Right lung (tissue), 2 donors: ENCODE measurements at regions not wholly inside any gene's neighbourhood (a gene's known extent, or its start where the extent isn't known, plus 50 kb on each side); places are given as distances from the start of the nearest gene placed in this dataset.

Experiments used
- DNase-seq, 2 donors: peaks; one replicate each; pipeline ENCODE4 v3.0.0-alpha.2; 2013

GRCh38 chr10:7027913-7028808 lies 382.7 kb downstream of the SFMBT2 start:
- DNase-seq: no peak

DNA sequence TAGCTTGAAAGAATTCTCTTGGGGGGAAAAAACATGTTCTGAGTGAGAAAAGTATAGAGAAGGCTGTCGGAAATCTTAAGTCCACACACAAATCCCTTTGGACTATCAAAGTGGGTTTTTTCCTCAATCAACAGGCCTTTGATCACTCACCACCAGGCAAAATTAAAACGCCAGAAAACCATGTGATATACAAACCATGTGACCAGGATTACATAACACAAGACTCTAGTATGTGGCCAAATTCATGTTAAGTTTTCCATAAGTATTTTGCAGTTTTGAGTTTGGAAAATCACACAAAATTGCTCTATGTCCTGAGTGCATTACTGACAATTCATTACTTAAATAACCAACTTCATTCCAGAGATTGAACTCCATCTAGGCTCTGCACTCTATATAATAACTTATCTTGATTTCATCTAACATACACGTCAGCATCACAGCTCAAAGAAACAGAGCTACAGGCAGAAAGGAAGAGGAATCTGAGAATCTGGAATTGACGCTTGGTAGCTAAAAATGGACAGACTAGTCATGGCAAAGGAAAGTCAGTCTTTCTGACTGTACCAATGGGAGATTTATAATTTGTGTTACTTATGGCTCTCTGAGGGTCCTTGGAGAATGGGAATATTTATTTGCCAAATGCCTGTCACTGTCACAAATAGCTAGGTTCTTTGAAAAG lies 383.5 kb downstream of the SFMBT2 start:
- DNase-seq: no peak

GRCh38 chr10:7026818-7027217 lies 384.0 kb downstream of the SFMBT2 start:
- no peak for DNase-seq

GRCh38 chr10:7025296-7025695 lies 385.5 kb downstream of the SFMBT2 start:
- no peak for DNase-seq

DNA sequence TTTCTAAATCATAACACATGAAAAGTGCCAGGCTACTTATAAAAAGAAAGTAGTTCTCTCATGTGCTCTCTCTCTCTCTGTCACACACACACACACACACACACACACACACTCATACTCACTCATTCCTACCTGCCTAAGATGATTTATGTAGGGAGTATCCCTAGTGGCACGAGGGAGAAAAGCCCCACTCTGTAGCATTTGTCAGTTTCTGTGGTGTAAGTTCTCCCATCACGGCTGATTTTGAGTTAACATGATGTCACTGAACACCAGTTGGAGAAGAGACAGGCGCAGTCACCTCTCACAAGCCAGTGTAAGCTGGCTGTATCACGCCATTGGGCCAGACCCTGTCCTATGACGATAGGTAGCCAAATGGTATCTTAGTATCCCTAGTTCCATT lies 395.4 kb downstream of the SFMBT2 start:
- DNase-seq: no peak

GRCh38 chr10:7014721-7015120 lies 396.1 kb downstream of the SFMBT2 start:
- no peak for DNase-seq

- no peak for DNase-seq
Measured at GRCh38 chr10:7011994-7012393, 398.8 kb downstream of the SFMBT2 start.

DNA sequence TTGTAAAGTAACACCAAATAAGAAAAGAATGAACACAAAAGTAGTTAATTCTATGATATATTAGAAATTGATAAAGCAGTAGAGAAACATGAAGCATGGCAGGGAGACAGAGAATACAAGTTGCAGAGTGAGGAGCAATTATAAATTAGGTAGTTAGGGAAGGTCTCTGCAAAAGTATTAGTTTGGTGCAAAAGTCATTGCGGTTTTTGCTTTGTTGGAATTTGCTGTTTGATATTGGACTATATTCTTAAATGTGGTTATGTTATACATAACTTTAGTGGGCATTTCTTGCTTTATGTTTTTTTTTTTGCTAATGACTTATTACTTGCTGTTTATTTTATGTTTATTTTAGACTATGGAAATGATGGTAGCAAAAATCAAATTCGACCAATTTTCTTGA lies 402.2 kb downstream of the SFMBT2 start:
- no peak for DNase-seq

GRCh38 chr10:7007600-7008190 lies 403.1 kb downstream of the SFMBT2 start:
- DNase-seq: no peak

DNA sequence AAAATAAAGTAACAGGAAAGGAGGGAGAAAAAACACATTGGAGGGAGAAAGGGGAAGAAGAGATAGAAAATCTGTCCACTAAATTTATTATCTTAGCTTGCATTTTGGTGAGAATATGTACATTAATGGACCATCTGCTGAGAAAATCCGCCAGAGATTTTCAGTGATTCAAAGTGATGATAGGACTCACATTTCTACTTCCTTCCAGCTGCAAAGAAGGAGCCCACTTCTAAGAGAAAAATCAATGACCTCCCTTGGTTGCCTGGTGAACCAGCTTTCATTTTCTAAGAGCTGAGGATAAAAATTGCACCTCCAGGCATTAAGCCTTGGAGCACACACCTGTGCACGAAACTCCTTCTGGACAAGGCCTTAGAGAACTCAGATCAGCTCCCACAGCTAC lies 404.3 kb downstream of the SFMBT2 start:
- DNase-seq: no peak

DNA sequence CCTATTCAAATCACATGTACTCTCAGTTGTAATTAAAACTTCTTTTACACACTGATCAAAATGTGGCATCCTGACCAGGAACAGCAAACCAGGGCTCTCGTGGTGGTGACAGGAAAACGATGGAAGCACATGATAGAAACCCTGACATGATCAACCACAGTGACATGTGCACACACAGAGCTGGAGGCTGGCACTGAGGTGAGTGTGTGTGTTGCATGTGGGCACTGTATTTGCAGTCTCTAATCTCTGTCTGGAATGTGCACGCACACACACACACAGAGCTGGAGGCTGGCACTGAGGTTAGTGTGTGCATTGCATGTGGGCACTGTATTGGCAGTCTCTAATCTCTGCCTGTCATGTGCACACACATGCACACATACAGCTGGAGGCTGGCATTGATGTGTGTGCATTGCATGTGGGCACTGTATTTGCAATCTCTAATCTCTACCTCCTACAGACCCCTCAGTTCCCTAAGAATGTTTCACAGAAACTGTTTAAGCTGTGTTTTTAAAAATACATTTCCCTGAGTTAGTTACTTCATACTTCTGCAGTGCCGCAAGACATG lies 406.9 kb downstream of the SFMBT2 start:
- no peak for DNase-seq

DNA sequence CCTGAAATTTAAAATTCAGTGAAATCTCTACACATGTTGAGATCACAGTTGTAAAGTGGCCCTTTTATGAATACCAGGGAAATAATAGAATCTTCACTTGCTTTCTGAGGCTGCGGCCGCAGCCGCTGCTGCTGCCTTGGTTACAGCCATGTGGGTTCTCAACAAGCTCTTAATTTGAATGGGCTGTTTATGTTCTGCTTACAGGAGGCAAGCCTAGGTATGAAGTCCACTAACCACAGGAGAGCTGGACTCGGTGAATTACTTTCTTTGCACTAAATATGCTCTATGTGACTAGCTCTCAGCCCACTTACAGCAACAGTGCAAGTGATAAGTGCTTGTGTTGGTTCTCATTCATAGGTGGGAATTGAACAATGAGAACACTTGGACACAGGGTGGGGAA lies 410.8 kb downstream of the SFMBT2 start:
- DNase-seq: no peak

GRCh38 chr10:6999232-6999925 lies 411.5 kb downstream of the SFMBT2 start:
- no peak for DNase-seq

GRCh38 chr10:6997509-6997908 lies 413.3 kb downstream of the SFMBT2 start:
- no peak for DNase-seq

- DNase-seq: no peak
Measured at GRCh38 chr10:6996431-6996830, 414.4 kb downstream of the SFMBT2 start.

DNA sequence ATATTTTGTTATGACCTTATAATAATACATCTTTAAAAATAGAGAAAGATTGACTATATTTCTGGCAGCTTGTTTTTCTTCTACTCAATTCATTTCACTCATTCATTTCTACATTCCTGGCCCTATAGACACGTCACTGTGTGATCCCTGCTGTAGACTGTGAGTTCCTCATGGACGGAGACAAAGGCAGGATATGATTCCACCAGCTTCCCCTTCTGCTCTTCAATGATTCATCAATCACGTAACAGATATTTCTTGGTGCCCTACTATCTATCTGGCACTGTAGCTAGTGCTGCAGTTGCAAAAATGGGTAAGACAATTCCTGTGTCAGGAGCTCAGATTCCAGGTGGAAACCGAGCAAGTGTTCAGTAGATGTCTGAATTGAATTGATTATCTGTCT lies 415.0 kb downstream of the SFMBT2 start:
- DNase-seq: no peak

DNA sequence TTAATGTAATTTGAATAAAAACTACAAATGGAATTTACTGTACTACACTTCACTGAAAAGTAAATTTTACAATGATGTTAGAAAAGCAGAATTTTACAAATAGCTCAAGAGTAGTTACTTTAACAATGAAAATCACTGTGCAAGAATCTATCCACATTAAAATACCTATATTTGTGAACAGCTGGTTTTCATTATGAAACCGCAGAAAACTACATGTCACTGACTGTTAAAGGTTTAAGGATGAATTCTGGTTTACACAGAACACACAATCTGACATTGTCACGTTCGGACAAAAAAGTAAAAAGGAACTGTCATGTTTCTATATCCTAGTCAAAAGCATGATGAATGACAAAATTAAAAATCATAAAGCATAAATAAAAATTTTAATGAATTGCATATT lies 415.3 kb upstream of the PRKCQ start:
- DNase-seq: no peak

GRCh38 chr10:6990891-6991290 lies 410.8 kb upstream of the PRKCQ start:
- DNase-seq: no peak

GRCh38 chr10:6988654-6989053 lies 408.6 kb upstream of the PRKCQ start:
- DNase-seq: no peak

- no peak for DNase-seq
Measured at GRCh38 chr10:6987536-6987945, 407.5 kb upstream of the PRKCQ start.

DNA sequence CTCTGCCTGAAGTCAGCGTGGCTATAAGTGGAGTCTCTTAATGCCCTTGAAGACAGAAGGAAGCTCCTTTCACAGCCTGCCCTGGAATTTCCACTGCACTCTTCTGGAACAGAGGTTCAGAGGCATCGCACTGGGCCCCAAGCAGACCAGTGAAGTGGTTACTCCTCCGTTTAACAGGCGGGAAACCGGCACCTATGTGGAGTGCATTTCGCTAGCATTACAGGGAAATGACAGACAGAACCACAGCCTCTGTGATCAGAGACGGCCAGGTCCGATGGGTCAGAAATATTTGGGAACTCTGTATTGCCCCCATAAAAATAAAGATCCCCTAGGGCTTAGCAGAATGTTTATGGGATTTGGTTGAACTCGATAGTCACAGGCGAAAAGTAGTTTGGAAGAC lies 406.9 kb upstream of the PRKCQ start:
- DNase-seq: no peak

DNA sequence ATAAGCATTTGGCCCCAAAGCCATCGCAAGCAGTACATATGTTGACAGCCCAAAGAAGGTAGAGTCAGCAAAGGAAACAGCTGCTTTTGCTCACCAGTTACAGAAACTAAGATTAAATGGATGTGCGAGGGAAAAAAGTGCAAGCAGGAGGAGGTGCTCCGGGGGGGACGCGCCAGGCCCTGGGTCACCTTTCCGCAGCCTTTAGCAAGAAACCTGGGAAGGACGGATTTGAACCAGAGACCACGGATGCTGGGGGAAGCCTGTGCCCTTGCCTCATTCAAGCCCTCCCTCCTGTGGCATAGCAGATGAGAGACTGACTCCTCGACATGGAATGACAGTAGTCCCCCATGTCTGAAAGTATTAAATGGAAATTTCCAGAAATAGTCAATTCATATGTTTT lies 405.6 kb upstream of the PRKCQ start:
- DNase-seq: no peak
